AG10803 (cell line): ENCODE measurements at regions not wholly inside any gene's neighbourhood (a gene's known extent, or its start where the extent isn't known, plus 50 kb on each side); places are given as distances from the start of the nearest gene placed in this dataset.

Source experiments
- DNase-seq: peaks from one replicate; pipeline ENCODE4 v3.0.0; 2010; ENCODE audit warnings: low read depth
- H3K4me3 ChIP-seq: 2 replicates; pipeline ENCODE4 v1.5.1; 2011; ENCODE audit warnings: mild to moderate bottlenecking, low read length, control low read depth
- TF ChIP-seq, protein P1 (sequence below): conservative IDR thresholded peaks from 2 replicates; pipeline ENCODE4 v1.5.1; 2011; ENCODE audit warnings: mild to moderate bottlenecking, low read length, control low read depth, inconsistent platforms

DNA sequence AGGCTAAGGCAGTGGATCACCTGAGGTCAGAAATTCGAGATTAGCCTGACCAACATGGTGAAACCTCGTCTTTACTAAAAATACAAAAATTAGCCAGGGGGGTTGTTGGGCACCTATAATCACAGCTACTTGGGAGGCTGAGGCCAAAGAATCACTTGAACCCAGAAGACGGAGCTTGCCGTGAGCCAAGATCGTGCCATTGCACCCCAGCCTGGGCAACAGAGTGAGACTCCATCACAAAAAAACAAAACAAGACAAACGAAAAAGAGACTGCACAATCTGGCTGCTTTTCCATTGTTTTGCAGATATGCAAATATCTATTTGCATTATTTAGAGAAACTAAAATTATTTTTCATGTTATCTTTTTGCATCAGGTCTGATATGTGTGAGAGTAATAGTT is 83.6 kb downstream of the ZNF486 start:
- TF ChIP-seq, protein P1, sequence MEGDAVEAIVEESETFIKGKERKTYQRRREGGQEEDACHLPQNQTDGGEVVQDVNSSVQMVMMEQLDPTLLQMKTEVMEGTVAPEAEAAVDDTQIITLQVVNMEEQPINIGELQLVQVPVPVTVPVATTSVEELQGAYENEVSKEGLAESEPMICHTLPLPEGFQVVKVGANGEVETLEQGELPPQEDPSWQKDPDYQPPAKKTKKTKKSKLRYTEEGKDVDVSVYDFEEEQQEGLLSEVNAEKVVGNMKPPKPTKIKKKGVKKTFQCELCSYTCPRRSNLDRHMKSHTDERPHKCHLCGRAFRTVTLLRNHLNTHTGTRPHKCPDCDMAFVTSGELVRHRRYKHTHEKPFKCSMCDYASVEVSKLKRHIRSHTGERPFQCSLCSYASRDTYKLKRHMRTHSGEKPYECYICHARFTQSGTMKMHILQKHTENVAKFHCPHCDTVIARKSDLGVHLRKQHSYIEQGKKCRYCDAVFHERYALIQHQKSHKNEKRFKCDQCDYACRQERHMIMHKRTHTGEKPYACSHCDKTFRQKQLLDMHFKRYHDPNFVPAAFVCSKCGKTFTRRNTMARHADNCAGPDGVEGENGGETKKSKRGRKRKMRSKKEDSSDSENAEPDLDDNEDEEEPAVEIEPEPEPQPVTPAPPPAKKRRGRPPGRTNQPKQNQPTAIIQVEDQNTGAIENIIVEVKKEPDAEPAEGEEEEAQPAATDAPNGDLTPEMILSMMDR, result no peak
- H3K4me3 ChIP-seq, result no peak overlapping the region
- DNase-seq, result no peak

DNA sequence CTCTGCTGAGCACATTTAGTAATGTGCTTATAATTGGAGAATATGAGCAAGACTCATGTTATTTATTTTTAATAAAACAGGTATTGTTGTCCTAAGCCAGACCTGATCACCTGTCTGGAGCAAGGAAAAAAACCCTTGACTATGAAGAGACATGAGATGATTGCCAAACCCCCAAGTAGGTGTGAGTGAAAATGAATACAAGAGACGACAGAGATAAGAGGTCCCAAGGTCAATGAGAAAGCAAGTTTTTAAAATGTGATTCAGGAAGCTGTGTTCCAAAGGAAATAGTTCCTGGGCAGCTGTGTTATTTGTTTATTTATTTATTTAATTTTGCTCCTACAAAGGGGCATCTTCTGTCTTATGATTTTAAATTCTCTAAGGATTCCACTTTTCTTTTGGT is 83.1 kb downstream of the ZNF486 start:
- DNase-seq, result no peak
- TF ChIP-seq, protein P1, result no peak
- H3K4me3 ChIP-seq, result no peak overlapping the region
